Kidney (tissue), 13 donors: ENCODE measurements at regions not wholly inside any gene's neighbourhood (a gene's known extent, or its start where the extent isn't known, plus 50 kb on each side); places are given as distances from the start of the nearest gene placed in this dataset.

ENCODE experiments used
- DNase-seq, 5 donors: peaks; one replicate each; pipeline ENCODE4 v3.0.0-alpha.2; 2013 to 2020
- FAIRE-seq: peaks from 2 replicates; lab custom pipeline; 2012; peaks lifted over from hg19 to GRCh38; lab: Jason Lieb, UNC
- H3K27ac ChIP-seq, 2 donors: one replicate each; pipeline ENCODE4 v1.7.0; 2013; ENCODE audit warnings: low read depth in 2 of 2, low read length in 2 of 2, inconsistent platforms in 1 of 2
- H3K27me3 ChIP-seq: one replicate; pipeline ENCODE4 v1.7.1; 2013; ENCODE audit warnings: low read length, inconsistent platforms; ENCODE audit not compliant: control insufficient read depth, insufficient read depth
- H3K36me3 ChIP-seq, 3 donors: one replicate each; pipeline versions ENCODE4 v1.7.0 to v1.7.1; 2013; ENCODE audit warnings: low read length in 3 of 3, control low read depth in 1 of 3, inconsistent platforms in 1 of 3; ENCODE audit not compliant: insufficient read depth in 3 of 3, control insufficient read depth in 2 of 3
- H3K4me1 ChIP-seq, 3 donors: one replicate each; pipeline versions ENCODE4 v1.7.0 to v1.7.1; 2013; ENCODE audit warnings: low read length in 3 of 3, inconsistent platforms in 1 of 3, low read depth in 1 of 3; ENCODE audit not compliant: control insufficient read depth in 2 of 3, insufficient read depth in 2 of 3
- H3K4me3 ChIP-seq, 3 donors: one replicate each; pipeline versions ENCODE4 v1.7.0 to v1.8.1; 2013; ENCODE audit warnings: low read length in 3 of 3, control low read depth in 1 of 3, inconsistent platforms in 1 of 3
- H3K9ac ChIP-seq, 3 donors: one replicate each; pipeline versions ENCODE4 v1.7.0 to v1.7.1; 2013; ENCODE audit warnings: low read length in 3 of 3, control low read depth in 1 of 3, inconsistent platforms in 1 of 3
- H3K9me3 ChIP-seq, 3 donors: one replicate each; pipeline versions ENCODE4 v1.7.0 to v1.7.1; 2013; ENCODE audit warnings: low read length in 3 of 3, control low read depth in 1 of 3, inconsistent platforms in 1 of 3; ENCODE audit not compliant: control insufficient read depth in 2 of 3, insufficient read depth in 1 of 3
- CTCF ChIP-seq: IDR thresholded peaks from 3 replicates; pipeline ENCODE4 v1.5.1; 2012; ENCODE audit warnings: mild to moderate bottlenecking, moderate library complexity, borderline replicate concordance; ENCODE audit not compliant: insufficient read depth; ENCODE audit errors: extremely low read depth
- intact Hi-C: fragments of 100-400 bp; cut with DNase I; formaldehyde crosslinking; loops from one replicate; pipeline ENCODE4 v1.11.1; 2022
- donor health status: control.
- donor health status: control.
- donor health status: control.
- donor health status: control.
- donor health status: control.
- donor health status: DM: yes; HTN: yes; CAD: no.
- donor health status: Normal renal cell carcinoma (clear cell type).

GRCh38 chr14:65810322-65810721, 397.8 kb downstream of the FUT8 start:
- Histone ChIP-seq H3K9ac (no peak overlapping the region), H3K9me3 (peaks cover 0 to 13% (median 2%) of the 10 kb centered on the region in 3 donors), H3K4me3 (no peak overlapping the region), H3K27me3 (no peaks in the 10 kb centered on the region), H3K36me3 (no peaks in the 10 kb centered on the region), H3K4me1 (no peaks in the 10 kb centered on the region), H3K27ac (no peak overlapping the region)
- no peak for FAIRE-seq
- intact Hi-C loops = no loop called here
- TF ChIP-seq CTCF = no peak
- DNase-seq = peak in 2 of 5 donors; percentile 37 to 49

- peaks cover 0 to 4% (median 4%) of the 10 kb centered on the region in 3 donors for H3K9me3 ChIP-seq
- FAIRE-seq (no peak), DNase-seq (peak in 3 of 5 donors; percentile 19 to 40 (median 20))
- H3K9ac ChIP-seq = no peak overlapping the region
- TF ChIP-seq CTCF = no peak
- no peaks in the 10 kb centered on the region for H3K27me3 ChIP-seq
- intact Hi-C loops = no loop called here
- no peaks in the 10 kb centered on the region for H3K36me3 ChIP-seq
- H3K4me1 ChIP-seq = peaks cover 0 to 3% (median 3%) of the 10 kb centered on the region in 3 donors
- H3K4me3 ChIP-seq = no peak overlapping the region
- no peak overlapping the region for H3K27ac ChIP-seq
Measured at GRCh38 chr14:65813760-65814384, 401.3 kb downstream of the FUT8 start.

- FAIRE-seq = no peak
- DNase-seq = no peak
- peaks cover 0 to 3% (median 0%) of the 10 kb centered on the region in 3 donors for H3K9me3 ChIP-seq
- H3K9ac ChIP-seq = no peak overlapping the region
- H3K4me3 ChIP-seq = no peak overlapping the region
- H3K27ac ChIP-seq = no peak overlapping the region
- no peaks in the 10 kb centered on the region for H3K36me3 ChIP-seq
- no peaks in the 10 kb centered on the region for H3K27me3 ChIP-seq
- intact Hi-C loops = no loop called here
- H3K4me1 ChIP-seq = peaks cover 0 to 3% (median 3%) of the 10 kb centered on the region in 3 donors
- no peak for TF ChIP-seq CTCF
Measured at GRCh38 chr14:65815127-65815526, 402.6 kb downstream of the FUT8 start.
